HG03097 (cell line): ENCODE measurements at regions not wholly inside any gene's neighbourhood (a gene's known extent, or its start where the extent isn't known, plus 50 kb on each side); places are given as distances from the start of the nearest gene placed in this dataset.

Experiments
- ATAC-seq: cut with Tn5 transposase; IDR thresholded peaks from one replicate; pipeline ENCODE4 v1.9.1; 2021; ENCODE audit not compliant: unreplicated experiment, low FRiP score

DNA sequence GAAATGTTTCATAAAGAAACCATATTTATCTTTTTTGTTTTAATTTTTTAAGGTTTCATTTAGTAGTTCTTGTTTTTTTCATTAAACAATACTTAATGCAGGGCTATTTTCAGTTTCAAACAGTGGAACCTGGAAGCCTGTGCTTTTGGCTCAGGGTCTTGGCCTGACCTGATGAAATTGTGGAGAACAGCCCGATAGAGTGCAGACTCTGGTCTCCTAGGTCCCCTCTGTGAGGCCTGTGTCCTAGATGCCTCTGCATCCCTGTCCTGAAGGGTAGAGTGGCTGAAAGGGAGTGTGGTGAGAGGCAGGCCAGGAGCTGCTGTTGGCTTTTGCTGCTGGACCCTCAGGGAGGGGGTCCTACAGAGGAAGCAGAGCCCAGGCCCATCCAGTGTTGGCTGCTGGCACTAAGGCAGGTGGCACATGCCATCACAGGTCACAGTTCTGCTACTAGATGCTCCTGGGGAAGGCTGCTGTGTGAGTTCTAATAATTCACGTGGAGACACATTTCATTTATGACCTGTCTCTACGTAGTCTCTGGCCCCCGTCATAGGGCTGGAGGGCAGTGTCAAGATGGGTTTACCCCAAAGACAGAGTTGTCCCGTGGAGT is 201.0 kb upstream of the COPS8 start:
- no peak for ATAC-seq

DNA sequence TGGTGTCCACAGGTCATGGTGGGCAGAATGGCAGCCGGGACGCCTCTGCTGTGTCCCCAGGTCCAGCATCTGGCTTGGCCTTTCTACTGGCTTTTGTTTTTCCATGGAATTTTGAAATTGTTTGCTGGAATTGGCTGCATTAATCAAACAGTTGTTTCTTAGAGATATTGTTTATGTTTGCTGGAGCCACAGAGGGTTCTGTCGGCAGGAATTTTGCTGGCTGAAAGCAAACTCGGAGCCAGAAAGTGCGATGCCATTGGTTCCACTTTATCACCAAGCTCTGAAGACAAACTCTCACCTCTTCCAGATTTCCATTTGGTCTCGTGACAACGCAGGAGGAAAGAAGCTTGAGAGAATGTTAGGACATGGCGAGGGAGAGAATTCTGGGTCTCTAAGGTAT is 199.2 kb upstream of the COPS8 start:
- ATAC-seq, result no peak

GRCh38 chr2:236887531-236887930 is 198.2 kb upstream of the COPS8 start:
- no peak for ATAC-seq

DNA sequence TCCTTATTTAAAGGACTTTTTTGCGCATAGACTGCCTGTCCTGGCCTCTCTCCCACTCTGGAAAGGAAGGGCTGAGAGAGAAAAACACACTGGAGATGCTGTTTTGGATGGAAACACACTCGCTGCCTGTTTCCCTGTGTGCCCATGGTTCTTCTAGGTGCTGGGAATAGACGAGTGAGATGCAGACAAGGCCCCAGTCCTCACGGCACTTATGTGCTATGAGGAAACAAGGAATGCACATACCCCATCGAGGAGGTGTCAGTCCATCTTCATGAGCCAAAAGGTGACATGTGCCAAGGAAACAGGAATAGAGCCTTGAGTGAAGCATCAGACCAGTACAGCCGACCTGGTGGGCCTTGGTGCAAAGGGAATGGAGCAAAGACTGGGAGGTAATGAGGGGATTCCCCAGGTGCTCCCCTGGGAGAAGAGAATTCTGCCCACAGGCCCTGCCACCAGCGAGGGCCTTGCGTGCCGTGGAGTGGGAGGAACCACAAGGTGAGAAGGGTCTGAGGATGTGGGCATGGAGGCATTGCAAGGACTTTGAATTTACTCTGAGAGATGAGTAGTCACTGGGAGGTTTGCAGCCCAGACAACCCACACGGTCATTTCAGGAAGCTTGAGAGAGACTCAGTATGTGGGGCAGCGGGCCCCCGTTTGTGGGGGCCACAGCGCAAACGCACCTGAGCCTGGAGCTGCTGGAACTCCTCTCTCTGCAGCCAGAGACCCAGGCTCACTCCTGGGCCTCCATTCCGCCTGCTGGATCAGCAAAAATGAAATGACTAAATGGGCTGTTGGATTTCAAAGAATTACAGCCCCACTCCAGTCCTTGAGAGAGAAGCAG is 197.5 kb upstream of the COPS8 start:
- ATAC-seq, result no peak

GRCh38 chr2:236888794-236889780 is 196.6 kb upstream of the COPS8 start:
- no peak for ATAC-seq

GRCh38 chr2:236889791-236890704 is 195.6 kb upstream of the COPS8 start:
- no peak for ATAC-seq

DNA sequence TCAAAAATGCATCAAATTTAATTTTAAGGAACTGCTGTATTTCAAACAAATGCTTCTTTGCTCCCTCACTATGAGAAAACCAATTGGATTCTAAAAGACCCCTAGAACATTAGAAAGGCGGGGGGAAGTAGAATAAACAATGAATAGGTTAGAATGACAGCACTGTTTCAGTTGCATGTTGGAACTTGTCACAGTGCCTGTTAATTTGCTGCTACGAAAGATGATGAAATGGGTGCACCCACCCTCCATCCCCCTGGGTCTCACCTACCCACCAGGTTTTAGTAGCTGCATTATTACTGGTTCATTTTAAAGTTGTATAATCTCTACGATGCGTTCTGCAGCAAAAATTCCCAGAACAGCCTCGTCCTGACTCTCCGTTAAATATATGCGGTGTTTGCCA is 193.0 kb upstream of the COPS8 start:
- no peak for ATAC-seq

- ATAC-seq, result no peak
These were observed 190.9 kb upstream of the COPS8 start for GRCh38 chr2:236894791-236895190.

DNA sequence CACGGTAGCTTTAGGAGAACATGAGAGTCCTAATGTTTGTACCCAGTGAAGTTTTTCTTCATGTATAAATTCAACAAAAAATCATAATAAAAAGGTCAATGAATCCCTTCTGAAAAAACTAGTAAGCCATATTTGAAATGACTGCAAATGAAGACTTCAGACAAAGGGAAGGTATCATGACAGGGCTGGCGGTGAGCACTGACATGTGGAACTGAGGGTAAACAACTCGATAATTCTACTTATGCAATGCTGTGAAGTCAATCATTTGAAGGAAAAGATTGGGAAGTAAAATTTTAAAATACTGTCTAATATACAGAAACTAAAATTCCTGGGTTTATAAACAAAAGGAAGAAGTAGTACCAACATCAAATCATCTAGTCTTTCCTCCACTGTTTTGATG is 190.2 kb upstream of the COPS8 start:
- no peak for ATAC-seq

- ATAC-seq, result no peak
These were observed 189.0 kb upstream of the COPS8 start for GRCh38 chr2:236896688-236897087.

- ATAC-seq, result no peak
These were observed 186.5 kb upstream of the COPS8 start for GRCh38 chr2:236899146-236899545.

GRCh38 chr2:236899950-236900640 is 185.6 kb upstream of the COPS8 start:
- ATAC-seq, result no peak

DNA sequence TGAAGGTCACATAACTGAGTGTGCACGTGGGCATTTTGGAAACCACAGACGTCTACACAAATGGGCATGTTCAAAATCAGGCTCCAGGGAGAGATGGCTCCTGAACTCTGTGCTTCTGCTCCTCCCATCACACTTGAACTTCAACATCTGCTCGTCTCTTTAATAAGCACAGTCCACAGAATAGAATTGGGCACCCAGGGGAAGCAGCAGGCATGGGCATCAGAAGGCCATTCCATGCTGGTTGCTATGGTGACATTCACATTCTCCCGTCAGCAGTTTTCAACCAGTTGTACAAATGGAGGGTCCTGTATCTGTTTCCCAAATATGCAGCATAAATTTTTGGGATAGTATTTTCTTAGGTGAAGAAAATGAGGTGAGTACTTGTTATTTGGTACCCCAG is 183.7 kb upstream of the COPS8 start:
- ATAC-seq, result no peak

GRCh38 chr2:236903978-236904377 is 181.7 kb upstream of the COPS8 start:
- no peak for ATAC-seq

DNA sequence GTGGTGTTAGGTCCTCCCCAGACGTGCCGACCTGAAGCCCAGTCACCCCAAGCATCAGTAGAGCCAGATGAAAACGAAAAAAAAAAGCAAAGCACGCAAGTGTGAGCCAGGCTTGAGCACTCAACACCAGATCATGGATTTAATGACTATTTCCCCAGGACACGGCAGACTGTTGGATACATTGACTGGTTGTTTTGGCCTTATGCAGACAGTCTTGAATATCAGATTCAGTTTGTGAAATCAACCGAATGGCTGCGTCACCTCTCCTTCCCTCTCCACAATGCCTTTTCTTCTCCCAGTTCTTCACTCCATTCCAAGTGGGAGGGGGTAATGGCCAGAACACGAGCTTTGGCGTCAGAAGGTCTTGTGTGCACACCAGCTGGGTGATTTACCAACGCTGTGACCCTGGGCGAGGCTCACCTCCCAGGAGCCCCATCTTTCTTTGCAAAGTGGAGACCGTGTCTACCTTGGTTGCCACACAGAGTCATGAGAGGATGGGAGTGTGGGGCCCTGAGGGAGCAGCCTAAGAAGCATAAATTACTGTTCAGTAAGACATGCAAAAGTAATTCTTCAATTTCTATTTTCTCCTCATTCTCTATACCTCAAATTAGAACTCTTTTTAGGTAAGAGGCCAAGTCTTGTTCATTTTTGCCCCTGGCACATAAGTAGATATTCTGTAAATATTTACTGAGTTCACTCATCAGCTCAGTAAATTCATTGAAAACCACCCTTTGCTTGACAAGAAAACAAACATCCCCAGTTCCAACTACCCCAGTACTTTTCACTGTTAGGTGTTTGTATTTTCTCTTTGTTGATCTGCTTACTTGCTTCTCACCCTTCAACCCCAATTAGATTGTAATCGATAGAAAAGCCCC is 181.1 kb upstream of the COPS8 start:
- no peak for ATAC-seq

GRCh38 chr2:236905976-236906375 is 179.7 kb upstream of the COPS8 start:
- no peak for ATAC-seq

GRCh38 chr2:236908439-236909192 is 177.1 kb upstream of the COPS8 start:
- no peak for ATAC-seq

DNA sequence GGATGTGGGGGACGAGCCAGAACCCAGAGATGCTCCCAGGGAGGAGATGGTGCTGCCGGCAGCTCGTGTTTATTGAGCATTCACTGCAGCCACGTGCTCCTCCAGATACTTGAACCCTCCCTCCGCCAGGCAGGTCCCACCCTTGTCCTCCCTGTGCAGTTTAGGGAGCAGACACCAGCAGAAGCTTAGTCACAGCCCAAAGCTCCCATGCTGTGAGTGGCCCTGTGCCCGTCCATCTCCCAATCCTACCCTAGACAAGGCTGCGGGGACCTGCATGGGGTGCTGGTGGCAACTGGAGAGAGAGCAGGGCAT is 176.5 kb upstream of the COPS8 start:
- no peak for ATAC-seq
